ENCODE measurements at regions not wholly inside any gene's neighbourhood (a gene's known extent, or its start where the extent isn't known, plus 50 kb on each side); places are given as distances from the start of the nearest gene placed in this dataset.

DNA sequence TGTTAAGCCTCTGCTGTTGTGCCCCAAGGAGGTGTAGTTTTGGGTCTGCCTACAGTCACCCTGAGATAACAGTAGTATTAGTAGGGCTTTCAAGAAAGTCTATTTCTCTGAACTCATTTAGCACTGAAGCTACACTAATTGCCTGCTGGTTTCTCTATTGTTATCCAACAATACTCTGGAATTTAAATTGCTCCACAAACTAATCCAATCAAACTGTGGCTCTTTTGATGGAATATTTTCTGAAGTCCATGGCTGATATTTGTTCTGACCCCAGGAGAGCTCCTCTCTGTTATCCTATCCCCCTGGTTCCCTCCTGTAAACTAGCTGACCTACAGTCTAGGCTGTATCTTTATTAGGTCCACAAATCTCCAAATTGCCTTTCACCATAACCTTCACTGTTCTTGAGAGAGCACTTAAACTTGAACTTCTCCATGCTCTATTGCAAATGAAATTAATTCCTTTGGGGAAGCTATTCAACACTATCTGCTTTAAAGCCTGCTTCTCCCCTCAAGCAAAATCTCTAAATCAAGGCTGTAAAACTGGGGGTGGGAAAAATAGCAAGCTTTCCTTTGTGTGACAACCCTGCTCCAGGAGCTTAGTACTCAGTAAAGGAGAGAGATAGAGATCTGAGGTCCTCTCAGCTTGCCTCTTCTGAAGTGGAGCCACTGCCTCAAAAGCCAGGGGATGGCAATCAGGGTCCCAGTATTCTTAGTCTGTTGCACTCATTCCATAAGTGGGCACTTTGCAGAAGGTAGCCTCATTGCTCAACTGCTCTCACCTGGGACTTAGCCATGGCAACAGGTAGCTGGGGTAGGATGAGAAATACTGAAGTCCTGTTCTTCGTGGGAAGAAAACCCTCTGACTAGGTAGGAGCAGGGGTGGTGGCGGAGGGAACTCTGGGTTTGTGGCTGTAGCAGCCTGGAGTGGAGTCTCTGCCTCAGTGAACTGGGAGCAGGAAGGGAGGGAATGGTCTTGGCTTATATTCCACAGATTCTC, 110.9 kb downstream of the MACIR start:
- DNase-seq, result no peak
- TF ChIP-seq GATA1 (IDR thresholded peaks at IDR 0.05; ENCODE audit: low read depth, low read length), result no peak
- TF ChIP-seq POLR2A (IDR thresholded peaks at IDR 0.05; ENCODE audit: low read length), result no peak

DNA sequence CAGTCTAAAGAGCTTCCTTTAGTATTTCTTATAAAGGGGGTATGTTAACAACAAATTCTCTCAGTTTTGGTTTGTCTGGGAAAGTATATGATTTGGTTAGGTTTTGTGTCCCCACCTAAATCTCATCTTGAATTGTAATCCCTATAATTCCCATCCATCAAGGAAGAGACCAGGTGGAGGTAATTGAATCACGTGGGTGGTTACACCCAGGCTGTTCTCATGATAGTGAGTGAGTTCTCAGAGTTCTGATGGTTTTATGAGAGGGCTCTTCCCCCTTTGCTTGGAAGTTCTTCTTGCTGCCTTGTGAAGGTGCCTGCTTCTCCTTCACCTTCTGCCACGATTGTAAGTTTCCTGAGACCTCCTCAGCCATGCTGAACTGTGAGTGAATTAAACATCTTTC, 109.1 kb downstream of the MACIR start:
- DNase-seq, result no peak
- TF ChIP-seq POLR2A (IDR thresholded peaks at IDR 0.05; ENCODE audit: low read length) (no peak), GATA1 (IDR thresholded peaks at IDR 0.05; ENCODE audit: low read depth, low read length) (no peak)

DNA sequence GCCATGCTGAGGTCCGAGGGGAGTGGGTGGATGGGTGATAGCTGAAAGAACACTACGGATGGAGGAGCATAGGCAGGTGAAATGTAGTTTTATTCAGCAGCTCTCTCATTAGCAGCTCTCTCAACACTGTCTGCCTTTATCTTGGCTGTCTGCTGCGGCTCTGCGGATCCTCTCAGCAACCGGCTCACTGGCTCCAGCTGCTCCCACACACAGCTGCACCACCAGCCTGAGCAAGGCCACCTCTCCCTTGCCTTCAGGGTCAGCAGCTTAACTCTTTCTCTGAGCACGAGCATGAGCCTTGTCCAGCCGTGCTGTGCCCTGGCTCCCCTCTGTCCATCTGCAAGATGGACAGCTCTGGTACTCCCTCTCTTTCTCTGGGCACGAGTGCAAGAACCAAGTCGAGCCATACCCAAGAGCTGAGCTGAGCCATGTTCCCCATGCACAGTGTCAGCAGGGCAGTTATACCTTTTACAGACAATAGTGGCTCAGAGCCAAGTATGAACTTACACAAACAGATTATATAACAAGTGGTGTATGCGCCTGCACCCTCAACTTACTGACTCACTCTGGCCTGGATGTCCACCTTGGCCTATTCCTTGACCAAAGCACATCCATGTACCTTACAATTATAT, 108.5 kb downstream of the MACIR start:
- TF ChIP-seq POLR2A (IDR thresholded peaks at IDR 0.05; ENCODE audit: low read length), result no peak
- TF ChIP-seq GATA1 (IDR thresholded peaks at IDR 0.05; ENCODE audit: low read depth, low read length), result no peak
- no peak for DNase-seq

DNA sequence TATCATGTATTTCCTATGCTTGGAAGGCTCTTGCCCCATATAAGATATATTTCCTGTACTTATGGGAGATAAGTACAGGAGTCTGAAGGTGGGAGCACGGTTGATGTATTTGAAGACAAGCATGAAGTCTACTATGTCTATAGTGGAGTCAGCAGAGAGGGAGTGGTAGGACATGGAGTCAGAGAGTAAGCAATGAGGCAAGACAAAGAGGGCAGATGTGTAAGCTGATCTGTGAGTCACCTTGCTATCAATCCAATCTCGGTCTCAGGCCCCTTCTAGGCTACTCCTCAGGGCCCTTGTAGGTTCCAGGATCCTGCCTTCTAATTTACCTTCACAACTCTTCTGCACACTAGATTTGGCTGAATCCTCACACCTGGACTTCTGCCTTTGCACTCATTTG, 105.5 kb downstream of the MACIR start:
- no peak for TF ChIP-seq POLR2A (IDR thresholded peaks at IDR 0.05; ENCODE audit: low read length)
- TF ChIP-seq GATA1 (IDR thresholded peaks at IDR 0.05; ENCODE audit: low read depth, low read length), result no peak
- no peak for DNase-seq

DNA sequence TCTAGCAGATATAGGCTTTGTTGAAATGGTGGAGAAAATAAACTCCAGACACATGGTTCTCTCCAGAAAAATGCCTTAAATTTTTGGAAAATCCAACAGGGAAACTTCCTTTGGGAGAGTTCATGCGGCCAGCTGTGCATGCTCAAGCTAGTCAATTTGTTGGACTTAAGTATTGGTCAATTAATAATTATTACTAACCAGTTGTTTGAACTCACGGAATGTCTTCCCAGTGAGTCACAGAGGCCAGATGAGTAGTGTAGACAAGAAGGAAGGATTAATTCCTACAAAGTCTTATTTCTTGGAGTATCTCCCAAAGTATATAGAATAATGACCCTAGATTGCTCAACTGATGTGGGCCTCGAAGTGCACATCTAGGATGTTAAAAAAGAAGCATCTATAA, 103.6 kb downstream of the MACIR start:
- DNase-seq, result no peak
- TF ChIP-seq POLR2A (IDR thresholded peaks at IDR 0.05; ENCODE audit: low read length) (no peak), GATA1 (IDR thresholded peaks at IDR 0.05; ENCODE audit: low read depth, low read length) (no peak)

DNA sequence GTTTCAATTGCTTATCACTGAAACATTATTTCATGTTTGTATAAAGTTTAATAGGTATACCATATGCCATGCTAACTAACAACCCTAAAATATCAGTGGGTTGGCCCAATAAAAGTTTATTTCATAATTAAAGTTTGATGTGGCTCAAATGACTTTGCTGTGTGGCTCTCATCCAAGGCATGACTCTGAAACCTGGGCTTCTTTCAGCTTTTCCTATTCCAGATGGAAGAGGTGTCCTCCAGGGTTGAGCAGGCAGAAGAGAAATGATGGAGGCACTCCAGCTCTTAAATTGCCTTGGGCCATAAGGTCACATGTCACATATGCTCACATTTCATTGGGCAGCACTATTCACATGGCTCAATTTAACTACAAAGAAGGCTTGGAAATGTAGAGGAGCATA, 101.9 kb downstream of the MACIR start:
- TF ChIP-seq GATA1 (IDR thresholded peaks at IDR 0.05; ENCODE audit: low read depth, low read length) (no peak), POLR2A (IDR thresholded peaks at IDR 0.05; ENCODE audit: low read length) (no peak)
- DNase-seq, result no peak

DNA sequence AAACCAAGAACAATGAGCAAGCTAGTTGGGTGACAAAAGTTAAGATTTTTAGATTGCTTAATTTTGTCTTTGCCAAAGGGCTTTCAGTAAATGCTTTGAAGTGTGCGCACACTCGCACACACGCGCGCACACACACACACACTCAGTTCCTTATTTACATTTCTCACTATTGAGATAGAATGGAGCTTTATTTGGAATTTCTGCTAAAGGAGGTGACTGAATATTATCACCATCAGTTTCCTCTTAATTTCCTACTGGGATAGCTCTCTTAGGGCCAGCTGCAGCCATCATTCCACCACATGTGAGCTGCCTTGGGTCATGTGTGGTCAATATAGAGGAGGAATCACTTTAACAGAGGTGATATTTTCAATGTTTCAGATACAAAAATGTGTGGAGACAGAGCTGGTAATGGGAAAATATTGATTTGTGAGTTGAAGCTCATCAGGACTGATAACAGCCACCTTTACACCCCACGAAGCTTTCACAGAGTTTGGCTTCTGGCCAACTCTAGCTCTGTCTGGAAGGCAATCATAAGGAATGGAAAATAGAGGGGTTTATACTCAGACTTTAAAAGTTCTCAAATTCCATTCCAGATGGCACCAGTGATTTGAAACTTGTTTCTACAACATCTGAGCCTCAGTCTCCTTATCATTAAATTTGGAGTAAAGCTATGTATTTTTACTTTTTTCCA, 99.9 kb downstream of the MACIR start:
- DNase-seq, result no peak
- TF ChIP-seq GATA1 (IDR thresholded peaks at IDR 0.05; ENCODE audit: low read depth, low read length) (no peak), POLR2A (IDR thresholded peaks at IDR 0.05; ENCODE audit: low read length) (no peak)

DNA sequence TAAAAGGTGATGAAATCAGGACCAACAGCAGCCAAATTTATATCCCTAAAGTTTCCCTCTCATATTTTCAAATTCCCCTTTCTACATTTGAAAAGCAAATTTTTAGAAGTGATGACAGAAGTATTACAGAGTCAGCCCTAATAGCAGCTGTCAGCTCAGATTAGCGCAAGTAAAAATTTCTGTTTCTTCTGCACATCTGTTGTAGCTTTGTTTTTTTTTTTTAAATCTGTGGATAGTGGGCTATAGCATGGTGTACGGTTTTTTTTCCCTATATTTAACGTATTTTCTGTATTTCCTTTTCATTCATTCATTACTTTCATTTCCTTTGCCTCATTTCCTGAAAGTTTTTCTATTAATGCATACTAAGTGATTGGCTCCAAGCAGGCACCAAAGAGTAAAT, 99.1 kb downstream of the MACIR start:
- DNase-seq, result no peak
- TF ChIP-seq GATA1 (IDR thresholded peaks at IDR 0.05; ENCODE audit: low read depth, low read length), result no peak
- no peak for TF ChIP-seq POLR2A (IDR thresholded peaks at IDR 0.05; ENCODE audit: low read length)

DNA sequence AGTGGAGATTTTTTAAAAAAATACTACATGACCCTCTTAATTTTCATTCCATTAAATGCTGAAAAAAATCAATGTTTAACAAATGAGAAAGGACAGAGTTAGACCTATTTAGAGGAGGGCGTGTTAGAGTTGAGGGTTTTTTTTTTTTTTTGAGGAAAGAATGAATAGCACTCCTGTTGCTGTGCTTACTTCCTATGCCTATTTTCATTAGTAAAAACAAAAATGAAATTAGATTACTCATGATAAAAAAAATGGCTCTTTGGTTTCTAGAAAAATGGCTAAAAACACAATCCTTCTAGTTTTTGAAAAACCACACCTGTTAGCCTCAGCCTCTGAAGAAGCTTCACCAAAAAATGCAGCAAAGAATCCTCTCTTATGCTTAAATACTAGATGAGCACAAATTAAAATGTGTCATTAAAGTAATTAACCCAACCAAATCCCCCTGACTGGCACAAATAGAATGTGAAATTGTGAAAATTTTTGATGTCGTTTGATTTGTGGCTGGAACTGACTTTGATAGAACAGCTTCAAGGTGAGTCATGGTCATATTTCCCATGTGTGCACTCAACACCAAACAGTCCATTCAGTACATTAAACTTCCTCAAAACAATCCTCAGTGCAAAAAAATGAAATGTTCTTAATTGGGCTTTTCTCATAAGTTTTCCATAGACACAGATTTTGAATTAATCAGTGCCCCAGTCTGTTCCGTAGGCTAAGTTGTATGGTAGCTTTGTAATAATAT, 98.0 kb downstream of the MACIR start:
- TF ChIP-seq POLR2A (IDR thresholded peaks at IDR 0.05; ENCODE audit: low read length) (no peak), GATA1 (IDR thresholded peaks at IDR 0.05; ENCODE audit: low read depth, low read length) (no peak)
- no peak for DNase-seq

DNA sequence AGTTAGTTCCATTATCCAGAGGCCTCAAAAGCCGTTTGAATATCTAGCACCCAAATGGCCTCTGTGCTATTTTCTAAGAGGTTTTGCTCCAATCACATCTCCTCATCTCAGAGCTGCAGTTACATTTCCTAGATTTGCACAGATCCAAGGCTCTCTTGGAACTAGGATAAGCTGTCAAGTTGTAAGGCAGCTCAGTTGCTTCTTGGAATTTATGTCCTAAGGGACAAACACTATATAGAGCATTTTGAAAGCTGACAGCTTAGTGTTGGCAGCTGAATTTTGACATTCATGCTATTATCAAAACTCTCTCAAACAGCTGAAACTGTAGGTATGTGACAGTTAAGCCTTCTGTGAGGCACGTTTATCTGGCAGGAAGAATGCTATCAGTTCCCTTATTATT, 97.0 kb downstream of the MACIR start:
- TF ChIP-seq GATA1 (IDR thresholded peaks at IDR 0.05; ENCODE audit: low read depth, low read length) (no peak), POLR2A (IDR thresholded peaks at IDR 0.05; ENCODE audit: low read length) (no peak)

DNA sequence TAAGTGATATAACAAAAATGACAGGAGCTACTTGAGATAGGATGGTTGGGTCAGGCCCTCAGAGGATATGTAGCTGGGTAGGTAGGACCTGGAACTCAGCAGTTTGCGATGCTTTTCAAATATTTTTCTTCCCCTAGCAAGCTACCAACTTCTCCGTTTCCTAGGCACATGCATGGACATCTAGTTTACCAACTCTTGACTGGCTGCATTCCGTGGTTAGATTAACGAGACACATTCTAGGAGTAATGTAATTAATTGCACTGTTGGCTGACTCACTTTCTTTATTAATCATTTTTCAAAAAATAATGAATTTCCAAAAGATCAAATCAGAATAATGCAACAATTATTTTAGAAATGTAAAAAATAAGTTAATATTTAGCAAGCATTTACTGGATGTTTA, 95.9 kb downstream of the MACIR start:
- no peak for DNase-seq
- TF ChIP-seq POLR2A (IDR thresholded peaks at IDR 0.05; ENCODE audit: low read length) (no peak), GATA1 (IDR thresholded peaks at IDR 0.05; ENCODE audit: low read depth, low read length) (no peak)

More for the DNA sequence above, 97.0 kb downstream of the MACIR start:
- DNase-seq, result no peak

DNA sequence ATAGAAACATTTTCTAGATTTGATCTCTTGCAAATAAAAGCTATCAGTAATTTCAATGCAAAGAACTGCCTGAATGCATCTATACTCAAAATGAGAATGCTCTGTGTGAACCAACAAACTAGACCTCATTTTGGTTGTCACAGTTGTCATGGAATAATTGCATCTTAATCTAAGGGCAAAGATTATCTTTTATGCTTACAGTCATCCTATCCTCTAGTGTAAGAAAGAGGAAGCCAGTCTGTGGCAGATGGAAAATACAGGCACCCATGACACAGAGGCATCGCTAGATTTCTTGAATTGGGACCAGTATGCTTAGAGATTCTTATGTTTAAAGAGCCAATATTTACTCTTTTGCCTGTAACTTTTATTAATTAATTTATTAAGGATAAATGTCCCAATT, 95.0 kb downstream of the MACIR start:
- no peak for TF ChIP-seq POLR2A (IDR thresholded peaks at IDR 0.05; ENCODE audit: low read length)
- TF ChIP-seq GATA1 (IDR thresholded peaks at IDR 0.05; ENCODE audit: low read depth, low read length), result no peak
- DNase-seq, result no peak

DNA sequence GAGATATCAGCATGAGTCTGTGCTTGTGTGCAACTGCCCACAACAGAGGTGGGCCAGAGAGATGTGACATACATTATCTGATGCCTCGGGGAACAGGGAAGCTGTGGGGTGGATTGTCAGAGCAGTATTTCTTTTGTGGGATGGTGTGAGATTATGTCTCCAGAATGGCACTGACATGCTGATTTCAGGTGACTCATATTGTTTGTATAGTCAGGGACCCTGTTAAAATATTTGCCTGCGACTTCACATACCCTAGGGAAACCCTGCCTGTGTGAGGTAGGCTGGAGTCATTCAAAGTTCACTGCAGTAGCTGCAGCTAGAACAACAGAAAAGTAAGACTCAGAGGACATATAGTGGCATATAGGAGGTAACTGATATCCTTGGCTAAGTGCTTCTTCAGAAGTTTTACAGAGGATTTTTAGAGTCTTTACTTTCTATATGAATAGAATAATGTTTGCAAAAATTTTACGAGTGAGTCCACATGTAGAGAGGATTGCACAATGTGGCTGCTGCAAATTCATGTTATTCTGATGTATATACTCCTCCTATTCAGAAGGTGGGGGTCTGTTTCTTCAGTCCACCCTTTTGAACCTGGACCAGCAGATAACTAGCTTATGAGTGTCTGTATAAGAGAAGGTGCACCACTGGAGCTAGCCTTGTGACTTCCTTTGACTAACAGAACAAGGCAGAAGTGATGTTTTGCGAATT, 89.3 kb downstream of the MACIR start:
- TF ChIP-seq GATA1 (IDR thresholded peaks at IDR 0.05; ENCODE audit: low read depth, low read length), result no peak
- DNase-seq, result no peak
